Astrocyte of the cerebellum (primary cell): ENCODE measurements at regions not wholly inside any gene's neighbourhood (a gene's known extent, or its start where the extent isn't known, plus 50 kb on each side); places are given as distances from the start of the nearest gene placed in this dataset.

Experiments used
- DNase-seq: peaks from one replicate; pipeline ENCODE4 v3.0.0-alpha.2; 2011; ENCODE audit warnings: low read depth
- H3K4me3 ChIP-seq: 2 replicates; pipeline ENCODE4 v1.5.1; 2011; ENCODE audit warnings: mild to moderate bottlenecking, low read depth, low read length, moderate library complexity
- CTCF ChIP-seq: IDR thresholded peaks from 2 replicates; pipeline ENCODE4 v1.5.1; 2012; ENCODE audit warnings: low read length, low read depth, moderate library complexity, mild to moderate bottlenecking; ENCODE audit errors: missing control alignments
- in situ Hi-C: cut with HindIII; loops from 2 replicates; pipeline ENCODE4 v1.10.0; 2017; ENCODE audit warnings: low sequenced_read_pairs

GRCh38 chr9:106130374-106130773, 436.0 kb downstream of the TMEM38B start:
- in situ Hi-C loops = no loop called here
- TF ChIP-seq CTCF = no peak
- no peak for DNase-seq
- no peak overlapping the region for H3K4me3 ChIP-seq

DNA sequence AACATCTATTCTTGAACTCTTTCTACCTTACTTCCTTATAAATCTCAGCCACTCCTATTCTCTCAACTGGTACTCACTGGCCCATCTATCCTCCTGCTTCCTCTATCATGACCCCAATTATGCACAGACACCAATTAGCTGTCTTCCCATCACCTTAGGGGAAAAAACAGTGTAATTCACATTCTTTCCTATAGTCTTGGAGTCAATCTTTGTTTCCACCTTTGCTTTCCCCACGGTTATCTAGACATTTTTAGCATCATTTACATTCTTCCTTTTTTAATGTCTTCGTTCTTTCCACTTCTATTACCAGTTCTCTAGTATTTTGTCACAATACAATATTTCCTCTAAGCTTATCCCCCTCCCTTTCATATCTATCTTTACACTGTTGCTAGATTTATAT, 449.4 kb downstream of the TMEM38B start:
- no peak for DNase-seq
- no peak for TF ChIP-seq CTCF
- H3K4me3 ChIP-seq = no peak overlapping the region
- in situ Hi-C loops = no loop called here

DNA sequence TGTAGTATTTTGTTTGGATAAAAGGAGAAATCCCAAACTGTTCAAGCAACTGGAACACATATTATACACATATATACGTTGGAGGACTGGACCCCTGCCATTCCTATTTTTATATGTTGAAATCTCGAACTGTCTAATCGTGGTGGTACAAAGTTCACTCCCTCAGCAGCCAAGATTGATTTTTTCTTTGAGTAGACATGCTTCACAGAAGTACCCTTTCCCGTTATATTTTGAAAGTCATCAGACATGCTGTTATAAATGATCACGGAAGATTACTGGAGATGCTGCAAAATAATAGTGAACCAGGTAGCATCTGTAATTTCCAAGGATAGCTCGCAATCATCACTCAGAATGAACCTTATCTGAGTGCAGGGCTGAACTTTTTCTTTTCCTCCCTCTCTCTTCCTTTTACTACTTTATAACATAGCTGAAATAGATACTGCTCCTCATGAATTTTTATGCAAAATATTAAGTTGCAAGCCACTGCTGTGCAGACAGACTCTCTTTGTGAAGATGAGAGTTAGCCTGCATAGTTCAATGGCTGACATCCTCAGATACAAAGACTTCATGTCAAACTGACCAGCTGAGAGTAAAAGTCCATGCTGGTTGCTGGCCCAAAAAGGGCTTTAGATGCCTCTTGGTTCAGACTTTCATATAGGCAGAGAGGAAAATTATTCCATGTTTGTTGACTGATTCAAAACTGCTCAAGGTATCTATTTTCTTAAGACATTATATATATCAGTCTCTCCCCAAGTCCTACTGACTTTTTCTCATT, 451.9 kb downstream of the TMEM38B start:
- DNase-seq = no peak
- no peak overlapping the region for H3K4me3 ChIP-seq
- in situ Hi-C loops = no loop called here
- no peak for TF ChIP-seq CTCF

GRCh38 chr9:106146886-106147285, 452.5 kb downstream of the TMEM38B start:
- H3K4me3 ChIP-seq = no peak overlapping the region
- no peak for TF ChIP-seq CTCF
- DNase-seq = no peak
- in situ Hi-C loops = no loop called here

- DNase-seq = no peak
- in situ Hi-C loops = no loop called here
- no peak overlapping the region for H3K4me3 ChIP-seq
- no peak for TF ChIP-seq CTCF
Observed at GRCh38 chr9:106149956-106150355, 455.6 kb downstream of the TMEM38B start.

DNA sequence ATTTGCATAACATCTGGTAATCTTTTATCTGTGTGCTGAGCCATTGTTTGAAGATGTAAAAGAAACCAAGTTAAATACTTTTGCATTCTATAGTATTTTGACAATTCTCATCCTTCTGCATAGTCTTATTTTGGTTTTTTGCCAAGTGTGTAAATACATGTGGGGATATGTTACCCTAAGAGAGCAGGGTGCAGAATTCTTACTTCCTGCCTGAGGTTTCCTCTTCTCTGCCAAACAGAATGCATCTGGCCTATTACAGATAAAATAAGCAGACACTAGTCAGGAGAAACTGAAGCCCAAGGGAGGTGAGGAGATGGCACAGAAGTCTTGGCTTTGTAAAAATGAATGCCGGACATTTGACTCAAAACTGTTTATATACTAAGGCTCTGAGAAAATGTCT, 462.1 kb downstream of the TMEM38B start:
- H3K4me3 ChIP-seq = no peak overlapping the region
- no peak for DNase-seq
- in situ Hi-C loops = no loop called here
- no peak for TF ChIP-seq CTCF

- DNase-seq = no peak
- in situ Hi-C loops = no loop called here
- TF ChIP-seq CTCF = no peak
- H3K4me3 ChIP-seq = no peak overlapping the region
Observed at GRCh38 chr9:106172265-106172664, 477.9 kb downstream of the TMEM38B start.
